DOHH2 (cell line): ENCODE measurements at regions not wholly inside any gene's neighbourhood (a gene's known extent, or its start where the extent isn't known, plus 50 kb on each side); places are given as distances from the start of the nearest gene placed in this dataset.

Experiments used
- H3F3A ChIP-seq: fragments of 200-600 bp; sonication (generic), shearing (Covaris generic); 2 replicates; pipeline ENCODE4 v1.6.0; 2016; ENCODE audit warnings: antibody characterized with exemption, mild to moderate bottlenecking; ENCODE audit not compliant: control insufficient read depth, insufficient read depth
- H3K27ac ChIP-seq: fragments of 200-600 bp; sonication (generic); 2 replicates; pipeline ENCODE4 v1.5.1; 2014; ENCODE audit warnings: low read depth, mild to moderate bottlenecking, low read length, moderate library complexity
- H3K27me3 ChIP-seq: fragments of 200-600 bp; sonication (generic); 2 replicates; pipeline ENCODE4 v1.6.1; 2014; ENCODE audit warnings: mild to moderate bottlenecking, low read length, mixed read lengths; ENCODE audit not compliant: control insufficient read depth
- H3K36me3 ChIP-seq: fragments of 200-600 bp; sonication (generic); 2 replicates; pipeline ENCODE4 v1.6.1; 2014; ENCODE audit warnings: mild to moderate bottlenecking, low read length, moderate library complexity, mixed read lengths; ENCODE audit not compliant: control insufficient read depth
- H3K4me1 ChIP-seq: fragments of 200-600 bp; sonication (generic); 2 replicates; pipeline ENCODE4 v1.6.1; 2014; ENCODE audit warnings: mild to moderate bottlenecking, low read length, mixed read lengths; ENCODE audit not compliant: control insufficient read depth
- H3K4me2 ChIP-seq: fragments of 200-600 bp; sonication (generic); 2 replicates; pipeline ENCODE4 v1.6.0; 2014; ENCODE audit warnings: mild to moderate bottlenecking, low read length, moderate library complexity
- H3K4me3 ChIP-seq: fragments of 200-600 bp; sonication (generic); 2 replicates; pipeline ENCODE4 v1.5.1; 2014; ENCODE audit warnings: mild to moderate bottlenecking, low read length, mixed read lengths
- H3K79me2 ChIP-seq: fragments of 200-600 bp; sonication (generic); 2 replicates; pipeline ENCODE4 v1.6.1; 2014; ENCODE audit warnings: mild to moderate bottlenecking, low read length, mixed read lengths; ENCODE audit not compliant: control insufficient read depth
- H3K9me2 ChIP-seq: fragments of 200-600 bp; sonication (generic); replicated peaks from 2 replicates; pipeline ENCODE4 v1.6.1; 2014; ENCODE audit warnings: mild to moderate bottlenecking, low read length, mixed read lengths; ENCODE audit not compliant: control insufficient read depth
- H3K9me3 ChIP-seq: fragments of 200-600 bp; sonication (generic); 2 replicates; pipeline ENCODE4 v1.6.1; 2014; ENCODE audit warnings: antibody characterized with exemption, low read length, mixed read lengths; ENCODE audit not compliant: control insufficient read depth, insufficient read depth
- H4K20me1 ChIP-seq: fragments of 200-600 bp; sonication (generic); 2 replicates; pipeline ENCODE4 v1.6.0; 2014; ENCODE audit warnings: low read depth, mild to moderate bottlenecking, antibody characterized with exemption, low read length, moderate library complexity; ENCODE audit not compliant: control insufficient read depth, insufficient read depth
- CTCF ChIP-seq: fragments of 200-600 bp; sonication (generic); IDR thresholded peaks from one replicate; pipeline ENCODE4 v1.5.1; 2014; ENCODE audit warnings: antibody characterized with exemption, mild to moderate bottlenecking, low read depth, low read length; ENCODE audit not compliant: poor library complexity, severe bottlenecking
- EZH2phosphoT487 ChIP-seq: fragments of 200-600 bp; sonication (generic); IDR thresholded peaks from 2 replicates; pipeline ENCODE4 v1.6.1; 2017; ENCODE audit warnings: borderline replicate concordance, mild to moderate bottlenecking, antibody characterized with exemption, low read length, moderate library complexity, mixed read lengths

- H3K4me3 ChIP-seq, result no peak overlapping the region
- H3K79me2 ChIP-seq, result no peaks in the 10 kb centered on the region
- no peak overlapping the region for H3K4me2 ChIP-seq
- H3K27me3 ChIP-seq, result no peaks in the 10 kb centered on the region
- no peaks in the 10 kb centered on the region for H3K9me2 ChIP-seq
- no peak overlapping the region for H3K27ac ChIP-seq
- no peaks in the 10 kb centered on the region for H3K4me1 ChIP-seq
- H3K9me3 ChIP-seq, result no peaks in the 10 kb centered on the region
- H3K36me3 ChIP-seq, result no peaks in the 10 kb centered on the region
- no peaks in the 10 kb centered on the region for H4K20me1 ChIP-seq
- TF ChIP-seq CTCF (no peak), EZH2phosphoT487 (no peak)
- no peaks in the 10 kb centered on the region for H3F3A ChIP-seq
Observed at GRCh38 chr2:241933179-241933911, 63.8 kb downstream of the RTP5 start.

- TF ChIP-seq CTCF, result no peak
- TF ChIP-seq EZH2phosphoT487, result no peak
- Histone ChIP-seq H4K20me1 (no peaks in the 10 kb centered on the region), H3K27ac (no peak overlapping the region), H3K9me2 (no peaks in the 10 kb centered on the region), H3F3A (no peaks in the 10 kb centered on the region), H3K36me3 (no peaks in the 10 kb centered on the region), H3K4me3 (no peak overlapping the region), H3K27me3 (no peaks in the 10 kb centered on the region), H3K4me1 (no peaks in the 10 kb centered on the region), H3K79me2 (no peaks in the 10 kb centered on the region), H3K9me3 (peaks cover under 1% of the 10 kb centered on the region; the same call in 1 of the 2 replicates), H3K4me2 (no peak overlapping the region)
Observed at GRCh38 chr2:241935314-241935713, 65.8 kb downstream of the RTP5 start.

GRCh38 chr2:241935774-241936173 is 66.2 kb downstream of the RTP5 start:
- H3K4me2 ChIP-seq, result no peak overlapping the region
- no peaks in the 10 kb centered on the region for H4K20me1 ChIP-seq

More at GRCh38 chr2:241935774-241936173, 66.2 kb downstream of the RTP5 start:
- Histone ChIP-seq H3K79me2 (no peaks in the 10 kb centered on the region), H3K4me1 (no peaks in the 10 kb centered on the region), H3K4me3 (no peak overlapping the region), H3K9me2 (no peaks in the 10 kb centered on the region), H3K36me3 (no peaks in the 10 kb centered on the region), H3K9me3 (peaks cover 4% of the 10 kb centered on the region), H3K27ac (no peak overlapping the region), H3K27me3 (no peaks in the 10 kb centered on the region), H3F3A (no peaks in the 10 kb centered on the region)
- TF ChIP-seq CTCF (no peak), EZH2phosphoT487 (no peak)
